ENCODE measurements at regions not wholly inside any gene's neighbourhood (a gene's known extent, or its start where the extent isn't known, plus 50 kb on each side); places are given as distances from the start of the nearest gene placed in this dataset.

DNA sequence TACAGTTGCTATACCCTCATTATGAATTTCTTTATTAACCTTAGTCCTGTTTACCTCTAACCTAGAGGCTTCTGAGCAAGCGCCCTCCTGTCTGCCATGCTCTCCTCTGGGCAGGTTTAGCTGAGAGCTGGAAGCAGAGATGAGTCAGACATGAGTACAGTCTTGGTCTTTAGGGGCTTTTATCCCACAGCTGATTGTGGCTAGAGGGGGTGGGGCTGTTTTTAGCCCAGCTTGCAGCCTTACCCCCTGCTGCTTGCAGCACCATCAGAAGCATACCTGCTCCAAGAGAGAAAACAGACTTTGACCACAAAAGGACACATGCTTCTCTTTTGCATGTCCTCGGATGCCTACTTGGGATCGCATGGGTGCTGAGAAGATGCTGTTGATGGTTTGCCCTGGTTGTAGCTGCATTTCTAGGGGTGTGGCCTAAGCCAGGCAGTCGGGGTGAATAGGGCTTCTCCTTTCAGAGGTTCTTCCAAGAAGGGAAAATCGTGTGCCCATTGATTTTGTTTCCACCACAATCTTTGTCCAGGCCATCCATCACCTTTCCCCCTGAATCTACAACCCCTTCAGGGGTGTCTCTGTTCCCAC is 115.0 kb upstream of the LGALSL start:
- TF ChIP-seq, protein P1, sequence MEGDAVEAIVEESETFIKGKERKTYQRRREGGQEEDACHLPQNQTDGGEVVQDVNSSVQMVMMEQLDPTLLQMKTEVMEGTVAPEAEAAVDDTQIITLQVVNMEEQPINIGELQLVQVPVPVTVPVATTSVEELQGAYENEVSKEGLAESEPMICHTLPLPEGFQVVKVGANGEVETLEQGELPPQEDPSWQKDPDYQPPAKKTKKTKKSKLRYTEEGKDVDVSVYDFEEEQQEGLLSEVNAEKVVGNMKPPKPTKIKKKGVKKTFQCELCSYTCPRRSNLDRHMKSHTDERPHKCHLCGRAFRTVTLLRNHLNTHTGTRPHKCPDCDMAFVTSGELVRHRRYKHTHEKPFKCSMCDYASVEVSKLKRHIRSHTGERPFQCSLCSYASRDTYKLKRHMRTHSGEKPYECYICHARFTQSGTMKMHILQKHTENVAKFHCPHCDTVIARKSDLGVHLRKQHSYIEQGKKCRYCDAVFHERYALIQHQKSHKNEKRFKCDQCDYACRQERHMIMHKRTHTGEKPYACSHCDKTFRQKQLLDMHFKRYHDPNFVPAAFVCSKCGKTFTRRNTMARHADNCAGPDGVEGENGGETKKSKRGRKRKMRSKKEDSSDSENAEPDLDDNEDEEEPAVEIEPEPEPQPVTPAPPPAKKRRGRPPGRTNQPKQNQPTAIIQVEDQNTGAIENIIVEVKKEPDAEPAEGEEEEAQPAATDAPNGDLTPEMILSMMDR (IDR thresholded peaks at IDR 0.05): no peak
- TF ChIP-seq POLR2A (IDR thresholded peaks at IDR 0.05): no peak

Measured in lower leg skin (tissue), 3 donors.